Chondrocyte (in vitro differentiated cells): ENCODE measurements at regions not wholly inside any gene's neighbourhood (a gene's known extent, or its start where the extent isn't known, plus 50 kb on each side); places are given as distances from the start of the nearest gene placed in this dataset.

ENCODE experiments used
- DNase-seq: peaks from one replicate; pipeline ENCODE4 v3.0.0; 2021; ENCODE audit warnings: mixed read lengths, low spot score
- H3K27ac Mint-ChIP-seq: one replicate; pipeline ENCODE4 v1.8.0; 2021; ENCODE audit warnings: mild to moderate bottlenecking, moderate library complexity, mixed read lengths; ENCODE audit not compliant: unreplicated experiment
- H3K27me3 Mint-ChIP-seq: 2 replicates; pipeline ENCODE4 v1.8.0; 2021; ENCODE audit warnings: low read depth, mixed read lengths
- H3K36me3 Mint-ChIP-seq: 2 replicates; pipeline ENCODE4 v1.8.0; 2021; ENCODE audit warnings: low read depth, mixed read lengths
- H3K4me1 Mint-ChIP-seq: 2 replicates; pipeline ENCODE4 v1.8.0; 2021; ENCODE audit warnings: low read depth, mild to moderate bottlenecking, mixed read lengths
- H3K4me3 Mint-ChIP-seq: one replicate; pipeline ENCODE4 v1.8.0; 2021; ENCODE audit warnings: mild to moderate bottlenecking, moderate library complexity, mixed read lengths; ENCODE audit not compliant: unreplicated experiment
- H3K9me3 Mint-ChIP-seq: 2 replicates; pipeline ENCODE4 v1.8.0; 2021; ENCODE audit warnings: low read depth, mixed read lengths
- CTCF ChIP-seq: fragments of 200-600 bp; sonication (generic); IDR thresholded peaks from 2 replicates; pipeline ENCODE4 v1.5.0; 2021; ENCODE audit warnings: antibody characterized with exemption, mild to moderate bottlenecking, moderate library complexity

- Mint-ChIP-seq H3K4me1 (no peaks in the 10 kb centered on the region), H3K9me3 (peaks cover 13% of the 10 kb centered on the region), H3K36me3 (no peaks in the 10 kb centered on the region), H3K4me3 (no peak overlapping the region), H3K27ac (no peak overlapping the region), H3K27me3 (peaks cover 5% of the 10 kb centered on the region)
- no peak for DNase-seq
- TF ChIP-seq CTCF, result no peak
Measured at GRCh38 chr5:75993643-75994520, 89.3 kb upstream of the SV2C start.

- no peak for TF ChIP-seq CTCF
- no peak overlapping the region for H3K4me3 Mint-ChIP-seq
- peaks cover 5% of the 10 kb centered on the region for H3K27me3 Mint-ChIP-seq
Measured at GRCh38 chr5:75993183-75993582, 90.0 kb upstream of the SV2C start.

GRCh38 chr5:75992753-75993152 lies 90.4 kb upstream of the SV2C start:
- no peak for DNase-seq
- no peaks in the 10 kb centered on the region for H3K4me1 Mint-ChIP-seq
- no peaks in the 10 kb centered on the region for H3K36me3 Mint-ChIP-seq
- peaks cover 7% of the 10 kb centered on the region for H3K9me3 Mint-ChIP-seq
- H3K27me3 Mint-ChIP-seq, result peaks cover 5% of the 10 kb centered on the region
- no peak overlapping the region for H3K27ac Mint-ChIP-seq
- TF ChIP-seq CTCF, result no peak
- H3K4me3 Mint-ChIP-seq, result no peak overlapping the region

More at GRCh38 chr5:75993183-75993582, 90.0 kb upstream of the SV2C start:
- no peak for DNase-seq
- Mint-ChIP-seq H3K27ac (no peak overlapping the region), H3K9me3 (peaks cover 7% of the 10 kb centered on the region), H3K36me3 (no peaks in the 10 kb centered on the region), H3K4me1 (no peaks in the 10 kb centered on the region)

GRCh38 chr5:75985077-75985476 lies 98.1 kb upstream of the SV2C start:
- no peak overlapping the region for H3K4me3 Mint-ChIP-seq
- H3K36me3 Mint-ChIP-seq, result no peaks in the 10 kb centered on the region
- peaks cover 12% of the 10 kb centered on the region for H3K27me3 Mint-ChIP-seq
- H3K9me3 Mint-ChIP-seq, result no peaks in the 10 kb centered on the region
- H3K4me1 Mint-ChIP-seq, result no peaks in the 10 kb centered on the region
- TF ChIP-seq CTCF, result no peak
- H3K27ac Mint-ChIP-seq, result no peak overlapping the region
- DNase-seq, result no peak

GRCh38 chr5:75975496-75975895 lies 107.7 kb upstream of the SV2C start:
- Mint-ChIP-seq H3K27ac (no peak overlapping the region), H3K4me3 (no peak overlapping the region), H3K4me1 (no peaks in the 10 kb centered on the region), H3K9me3 (peaks cover 6% of the 10 kb centered on the region), H3K27me3 (peaks cover 12% of the 10 kb centered on the region), H3K36me3 (no peaks in the 10 kb centered on the region)
- TF ChIP-seq CTCF, result no peak
- DNase-seq, result no peak
